HL-60 (cell line): ENCODE measurements at regions not wholly inside any gene's neighbourhood (a gene's known extent, or its start where the extent isn't known, plus 50 kb on each side); places are given as distances from the start of the nearest gene placed in this dataset.

Experiments
- POLR2AphosphoS5 ChIP-seq: IDR thresholded peaks from 2 replicates; pipeline ENCODE4 v1.6.1; 2012; ENCODE audit warnings: low read depth
- TF ChIP-seq, protein P1 (sequence below): IDR thresholded peaks from one replicate; pipeline ENCODE4 v1.5.1; 2011; ENCODE audit warnings: low read length, control low read depth, inconsistent platforms; ENCODE audit not compliant: insufficient read depth
- TF ChIP-seq, protein P2 (sequence below): IDR thresholded peaks from 2 replicates; pipeline ENCODE4 v1.6.1; 2012; ENCODE audit warnings: low read depth; ENCODE audit not compliant: insufficient replicate concordance

DNA sequence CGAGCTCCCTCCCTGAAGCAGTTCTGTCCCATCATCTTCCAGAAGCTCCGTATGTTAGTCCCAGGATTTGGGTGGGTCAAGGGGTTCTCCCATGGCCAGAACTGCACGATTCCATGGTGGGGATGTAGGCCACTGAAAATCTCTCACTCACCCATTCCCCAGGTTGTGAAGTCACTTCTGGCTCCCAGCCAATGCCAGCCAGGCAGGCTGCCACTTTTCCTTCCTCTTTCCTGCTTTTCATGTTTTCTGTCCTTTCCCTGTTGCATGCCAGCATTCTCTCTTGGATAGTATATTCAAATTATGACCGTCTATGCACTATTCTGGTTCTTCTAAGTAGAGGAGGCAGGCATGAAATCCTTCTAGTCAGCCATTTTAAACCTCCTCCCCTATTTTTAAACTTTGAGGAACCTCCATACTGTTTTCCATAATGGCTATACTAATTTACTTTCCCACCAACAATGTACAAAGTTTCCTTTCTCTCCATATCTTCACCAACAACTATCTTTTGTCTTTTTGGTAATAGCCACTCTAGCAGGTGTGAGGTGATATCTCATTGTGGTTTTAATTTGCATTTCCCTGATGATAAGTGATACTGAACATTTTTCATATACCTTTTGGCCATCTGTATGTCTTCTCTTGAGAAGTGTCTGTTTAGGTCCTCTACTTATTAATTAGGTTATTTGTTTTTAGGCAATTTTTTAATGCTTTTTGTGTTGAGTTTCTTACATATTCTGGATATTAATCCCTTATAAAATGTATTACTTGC is 182.1 kb upstream of the TET2 start:
- TF ChIP-seq, protein P1, sequence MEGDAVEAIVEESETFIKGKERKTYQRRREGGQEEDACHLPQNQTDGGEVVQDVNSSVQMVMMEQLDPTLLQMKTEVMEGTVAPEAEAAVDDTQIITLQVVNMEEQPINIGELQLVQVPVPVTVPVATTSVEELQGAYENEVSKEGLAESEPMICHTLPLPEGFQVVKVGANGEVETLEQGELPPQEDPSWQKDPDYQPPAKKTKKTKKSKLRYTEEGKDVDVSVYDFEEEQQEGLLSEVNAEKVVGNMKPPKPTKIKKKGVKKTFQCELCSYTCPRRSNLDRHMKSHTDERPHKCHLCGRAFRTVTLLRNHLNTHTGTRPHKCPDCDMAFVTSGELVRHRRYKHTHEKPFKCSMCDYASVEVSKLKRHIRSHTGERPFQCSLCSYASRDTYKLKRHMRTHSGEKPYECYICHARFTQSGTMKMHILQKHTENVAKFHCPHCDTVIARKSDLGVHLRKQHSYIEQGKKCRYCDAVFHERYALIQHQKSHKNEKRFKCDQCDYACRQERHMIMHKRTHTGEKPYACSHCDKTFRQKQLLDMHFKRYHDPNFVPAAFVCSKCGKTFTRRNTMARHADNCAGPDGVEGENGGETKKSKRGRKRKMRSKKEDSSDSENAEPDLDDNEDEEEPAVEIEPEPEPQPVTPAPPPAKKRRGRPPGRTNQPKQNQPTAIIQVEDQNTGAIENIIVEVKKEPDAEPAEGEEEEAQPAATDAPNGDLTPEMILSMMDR, result no peak
- no peak for TF ChIP-seq POLR2AphosphoS5
- TF ChIP-seq, protein P2, sequence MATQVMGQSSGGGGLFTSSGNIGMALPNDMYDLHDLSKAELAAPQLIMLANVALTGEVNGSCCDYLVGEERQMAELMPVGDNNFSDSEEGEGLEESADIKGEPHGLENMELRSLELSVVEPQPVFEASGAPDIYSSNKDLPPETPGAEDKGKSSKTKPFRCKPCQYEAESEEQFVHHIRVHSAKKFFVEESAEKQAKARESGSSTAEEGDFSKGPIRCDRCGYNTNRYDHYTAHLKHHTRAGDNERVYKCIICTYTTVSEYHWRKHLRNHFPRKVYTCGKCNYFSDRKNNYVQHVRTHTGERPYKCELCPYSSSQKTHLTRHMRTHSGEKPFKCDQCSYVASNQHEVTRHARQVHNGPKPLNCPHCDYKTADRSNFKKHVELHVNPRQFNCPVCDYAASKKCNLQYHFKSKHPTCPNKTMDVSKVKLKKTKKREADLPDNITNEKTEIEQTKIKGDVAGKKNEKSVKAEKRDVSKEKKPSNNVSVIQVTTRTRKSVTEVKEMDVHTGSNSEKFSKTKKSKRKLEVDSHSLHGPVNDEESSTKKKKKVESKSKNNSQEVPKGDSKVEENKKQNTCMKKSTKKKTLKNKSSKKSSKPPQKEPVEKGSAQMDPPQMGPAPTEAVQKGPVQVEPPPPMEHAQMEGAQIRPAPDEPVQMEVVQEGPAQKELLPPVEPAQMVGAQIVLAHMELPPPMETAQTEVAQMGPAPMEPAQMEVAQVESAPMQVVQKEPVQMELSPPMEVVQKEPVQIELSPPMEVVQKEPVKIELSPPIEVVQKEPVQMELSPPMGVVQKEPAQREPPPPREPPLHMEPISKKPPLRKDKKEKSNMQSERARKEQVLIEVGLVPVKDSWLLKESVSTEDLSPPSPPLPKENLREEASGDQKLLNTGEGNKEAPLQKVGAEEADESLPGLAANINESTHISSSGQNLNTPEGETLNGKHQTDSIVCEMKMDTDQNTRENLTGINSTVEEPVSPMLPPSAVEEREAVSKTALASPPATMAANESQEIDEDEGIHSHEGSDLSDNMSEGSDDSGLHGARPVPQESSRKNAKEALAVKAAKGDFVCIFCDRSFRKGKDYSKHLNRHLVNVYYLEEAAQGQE, result no peak
